Natural killer cell treated with Interleukin-12 subunit alpha and Interleukin-12 subunit beta and Interleukin-15 and Interleukin-18, amount 100 ng/mL, for 72 hours (primary cell): ENCODE measurements at regions not wholly inside any gene's neighbourhood (a gene's known extent, or its start where the extent isn't known, plus 50 kb on each side); places are given as distances from the start of the nearest gene placed in this dataset.

Experiments used
- ATAC-seq, 2 donors: fragments of 150-1000 bp; cut with Tn5 transposase in 1 of 2; sonication (Bioruptor Pico), chemical (Tn5 transposase) in 1 of 2; 2 replicates each; pipeline ENCODE4 v1.10.0; 2021
- DNase-seq: peaks from one replicate; pipeline ENCODE4 v3.0.0; 2022; ENCODE audit warnings: low spot score
- H3K27ac Mint-ChIP-seq, 2 donors: 1 replicate in 1 of 2; 2 replicates in 1 of 2; pipeline ENCODE4 v1.8.0; 2022; ENCODE audit warnings: mixed read lengths in 2 of 2, mild to moderate bottlenecking in 1 of 2, moderate library complexity in 1 of 2
- H3K27me3 Mint-ChIP-seq, 2 donors: 1 replicate in 1 of 2; 2 replicates in 1 of 2; pipeline ENCODE4 v1.8.0; 2022; ENCODE audit warnings: mixed read lengths in 2 of 2
- H3K36me3 Mint-ChIP-seq: one replicate; pipeline ENCODE4 v1.8.0; 2022; ENCODE audit warnings: mixed read lengths
- H3K4me1 Mint-ChIP-seq, 2 donors: 1 replicate in 1 of 2; 2 replicates in 1 of 2; pipeline ENCODE4 v1.8.0; 2022; ENCODE audit warnings: low read depth in 2 of 2, mixed read lengths in 2 of 2, mild to moderate bottlenecking in 1 of 2
- H3K4me3 Mint-ChIP-seq: one replicate; pipeline ENCODE4 v1.8.0; 2022; ENCODE audit warnings: mixed read lengths
- H3K9me3 Mint-ChIP-seq: 2 replicates; pipeline ENCODE4 v1.8.0; 2022; ENCODE audit warnings: mixed read lengths

GRCh38 chr11:92826603-92827002 lies 142.8 kb upstream of the MTNR1B start:
- H3K4me3 Mint-ChIP-seq: no peak overlapping the region
- no peak overlapping the region for H3K27ac Mint-ChIP-seq
- no peaks in the 10 kb centered on the region for H3K36me3 Mint-ChIP-seq
- no peak for DNase-seq
- H3K9me3 Mint-ChIP-seq: peaks cover 10% of the 10 kb centered on the region
- no peak for ATAC-seq
- no peaks in the 10 kb centered on the region for H3K4me1 Mint-ChIP-seq
- peaks cover 0 to 2% of the 10 kb centered on the region in 2 donors for H3K27me3 Mint-ChIP-seq

- ATAC-seq (no peak), DNase-seq (no peak)
- H3K4me3 Mint-ChIP-seq: no peak overlapping the region
- no peak overlapping the region for H3K27ac Mint-ChIP-seq
- no peaks in the 10 kb centered on the region for H3K4me1 Mint-ChIP-seq
- H3K9me3 Mint-ChIP-seq: peaks cover 10% of the 10 kb centered on the region
- H3K27me3 Mint-ChIP-seq: peaks cover 0 to 2% of the 10 kb centered on the region in 2 donors
- H3K36me3 Mint-ChIP-seq: no peaks in the 10 kb centered on the region
These were observed 142.3 kb upstream of the MTNR1B start for GRCh38 chr11:92827132-92827531.

- Mint-ChIP-seq H3K27ac (no peak overlapping the region), H3K36me3 (no peaks in the 10 kb centered on the region), H3K4me1 (no peaks in the 10 kb centered on the region), H3K9me3 (peaks cover 5% of the 10 kb centered on the region), H3K27me3 (peaks cover 0 to 2% of the 10 kb centered on the region in 2 donors), H3K4me3 (no peak overlapping the region)
- no peak for ATAC-seq
- DNase-seq: no peak
These were observed 140.9 kb upstream of the MTNR1B start for GRCh38 chr11:92828556-92828955.

GRCh38 chr11:92829121-92829520 lies 140.3 kb upstream of the MTNR1B start:
- Mint-ChIP-seq H3K4me3 (no peak overlapping the region), H3K27me3 (peaks cover 0 to 2% of the 10 kb centered on the region in 2 donors), H3K36me3 (no peaks in the 10 kb centered on the region), H3K27ac (no peak overlapping the region), H3K9me3 (peaks cover 5% of the 10 kb centered on the region), H3K4me1 (no peaks in the 10 kb centered on the region)
- DNase-seq (no peak), ATAC-seq (no peak)

- H3K4me1 Mint-ChIP-seq: no peaks in the 10 kb centered on the region
These were observed 139.8 kb upstream of the MTNR1B start for GRCh38 chr11:92829671-92830070.

GRCh38 chr11:92830377-92831155 lies 138.9 kb upstream of the MTNR1B start:
- no peak for DNase-seq
- no peaks in the 10 kb centered on the region for H3K36me3 Mint-ChIP-seq
- peaks cover 5% of the 10 kb centered on the region for H3K9me3 Mint-ChIP-seq
- ATAC-seq: peak in 1 of 2 donors; percentile 24
- H3K4me1 Mint-ChIP-seq: no peaks in the 10 kb centered on the region
- H3K27ac Mint-ChIP-seq: no peak overlapping the region
- H3K27me3 Mint-ChIP-seq: no peaks in the 10 kb centered on the region
- no peak overlapping the region for H3K4me3 Mint-ChIP-seq

More at GRCh38 chr11:92829671-92830070, 139.8 kb upstream of the MTNR1B start:
- Mint-ChIP-seq H3K4me3 (no peak overlapping the region), H3K27me3 (peaks cover 0 to 2% of the 10 kb centered on the region in 2 donors), H3K36me3 (no peaks in the 10 kb centered on the region), H3K9me3 (peaks cover 5% of the 10 kb centered on the region), H3K27ac (no peak overlapping the region)
- no peak for ATAC-seq
- no peak for DNase-seq

GRCh38 chr11:92834296-92835020 lies 135.0 kb upstream of the MTNR1B start:
- DNase-seq: no peak
- no peak overlapping the region for H3K4me3 Mint-ChIP-seq
- no peaks in the 10 kb centered on the region for H3K36me3 Mint-ChIP-seq
- H3K27ac Mint-ChIP-seq: no peak overlapping the region
- peaks cover 8% of the 10 kb centered on the region for H3K9me3 Mint-ChIP-seq
- H3K4me1 Mint-ChIP-seq: no peaks in the 10 kb centered on the region
- ATAC-seq: no peak
- H3K27me3 Mint-ChIP-seq: no peaks in the 10 kb centered on the region

GRCh38 chr11:92837595-92837994 lies 131.9 kb upstream of the MTNR1B start:
- Mint-ChIP-seq H3K9me3 (peaks cover 3% of the 10 kb centered on the region), H3K36me3 (no peaks in the 10 kb centered on the region), H3K4me1 (no peaks in the 10 kb centered on the region), H3K4me3 (no peak overlapping the region), H3K27ac (no peak overlapping the region), H3K27me3 (no peaks in the 10 kb centered on the region)
- no peak for ATAC-seq
- no peak for DNase-seq

- H3K27me3 Mint-ChIP-seq: no peaks in the 10 kb centered on the region
- no peaks in the 10 kb centered on the region for H3K36me3 Mint-ChIP-seq
- no peaks in the 10 kb centered on the region for H3K4me1 Mint-ChIP-seq
- peaks cover 3% of the 10 kb centered on the region for H3K9me3 Mint-ChIP-seq
- no peak overlapping the region for H3K4me3 Mint-ChIP-seq
- no peak for DNase-seq
- ATAC-seq: no peak
- H3K27ac Mint-ChIP-seq: no peak overlapping the region
These were observed 130.6 kb upstream of the MTNR1B start for GRCh38 chr11:92838759-92839310.

GRCh38 chr11:92839450-92839849 lies 130.0 kb upstream of the MTNR1B start:
- no peak overlapping the region for H3K27ac Mint-ChIP-seq

GRCh38 chr11:92841719-92842118 lies 127.7 kb upstream of the MTNR1B start:
- peaks cover 3% of the 10 kb centered on the region for H3K9me3 Mint-ChIP-seq
- DNase-seq (no peak), ATAC-seq (no peak)
- H3K27ac Mint-ChIP-seq: no peak overlapping the region
- no peak overlapping the region for H3K4me3 Mint-ChIP-seq
- no peaks in the 10 kb centered on the region for H3K36me3 Mint-ChIP-seq
- no peaks in the 10 kb centered on the region for H3K27me3 Mint-ChIP-seq
- no peaks in the 10 kb centered on the region for H3K4me1 Mint-ChIP-seq

More at GRCh38 chr11:92839450-92839849, 130.0 kb upstream of the MTNR1B start:
- Mint-ChIP-seq H3K4me1 (no peaks in the 10 kb centered on the region), H3K36me3 (no peaks in the 10 kb centered on the region), H3K4me3 (no peak overlapping the region), H3K27me3 (no peaks in the 10 kb centered on the region), H3K9me3 (peaks cover 3% of the 10 kb centered on the region)
- no peak for ATAC-seq
- no peak for DNase-seq

- H3K27me3 Mint-ChIP-seq: no peaks in the 10 kb centered on the region
- ATAC-seq (no peak), DNase-seq (no peak)
- no peaks in the 10 kb centered on the region for H3K36me3 Mint-ChIP-seq
- no peak overlapping the region for H3K27ac Mint-ChIP-seq
- H3K4me3 Mint-ChIP-seq: no peak overlapping the region
- no peaks in the 10 kb centered on the region for H3K4me1 Mint-ChIP-seq
- peaks cover 3% of the 10 kb centered on the region for H3K9me3 Mint-ChIP-seq
These were observed 126.0 kb upstream of the MTNR1B start for GRCh38 chr11:92843455-92843854.

- Mint-ChIP-seq H3K4me1 (no peaks in the 10 kb centered on the region), H3K27ac (no peak overlapping the region), H3K9me3 (no peaks in the 10 kb centered on the region), H3K4me3 (no peak overlapping the region), H3K27me3 (no peaks in the 10 kb centered on the region), H3K36me3 (no peaks in the 10 kb centered on the region)
- no peak for ATAC-seq
- no peak for DNase-seq
These were observed 125.3 kb upstream of the MTNR1B start for GRCh38 chr11:92844197-92844596.

GRCh38 chr11:92845390-92845789 lies 124.1 kb upstream of the MTNR1B start:
- H3K4me1 Mint-ChIP-seq: no peaks in the 10 kb centered on the region
- H3K4me3 Mint-ChIP-seq: no peak overlapping the region
- ATAC-seq (no peak), DNase-seq (no peak)
- no peaks in the 10 kb centered on the region for H3K36me3 Mint-ChIP-seq
- no peaks in the 10 kb centered on the region for H3K9me3 Mint-ChIP-seq
- no peaks in the 10 kb centered on the region for H3K27me3 Mint-ChIP-seq
- no peak overlapping the region for H3K27ac Mint-ChIP-seq
